Loucy (cell line): ENCODE measurements at regions not wholly inside any gene's neighbourhood (a gene's known extent, or its start where the extent isn't known, plus 50 kb on each side); places are given as distances from the start of the nearest gene placed in this dataset.

ENCODE experiments used
- H2AFZ ChIP-seq: fragments of 200-600 bp; sonication (generic); 2 replicates; pipeline ENCODE4 v1.6.0; 2016; ENCODE audit warnings: antibody characterized with exemption, mild to moderate bottlenecking, low read length, moderate library complexity
- H3F3A ChIP-seq: fragments of 200-600 bp; 2 replicates; pipeline ENCODE4 v1.6.0; 2016; ENCODE audit warnings: antibody characterized with exemption, low read depth, mild to moderate bottlenecking
- H3K27me3 ChIP-seq: fragments of 200-600 bp; sonication (generic); 2 replicates; pipeline ENCODE4 v1.6.1; 2014; ENCODE audit warnings: low read length, mild to moderate bottlenecking; ENCODE audit not compliant: insufficient read depth, poor library complexity, severe bottlenecking
- H3K36me3 ChIP-seq: fragments of 200-600 bp; sonication (generic); 2 replicates; pipeline ENCODE4 v1.6.1; 2016; ENCODE audit warnings: low read length; ENCODE audit not compliant: insufficient read depth
- H3K4me1 ChIP-seq: fragments of 200-600 bp; sonication (generic); 2 replicates; pipeline ENCODE4 v1.5.1; 2014; ENCODE audit warnings: low read length, mild to moderate bottlenecking; ENCODE audit not compliant: insufficient read depth, poor library complexity, severe bottlenecking
- H3K4me2 ChIP-seq: fragments of 200-600 bp; sonication (generic); 2 replicates; pipeline ENCODE4 v1.6.0; 2014; ENCODE audit warnings: antibody characterized with exemption, low read length, low read depth, mild to moderate bottlenecking; ENCODE audit not compliant: poor library complexity, severe bottlenecking
- H3K4me3 ChIP-seq: fragments of 200-600 bp; sonication (generic); 2 replicates; pipeline ENCODE4 v1.5.1; 2014; ENCODE audit warnings: low read length, mild to moderate bottlenecking, mixed read lengths; ENCODE audit not compliant: poor library complexity, severe bottlenecking
- H3K79me2 ChIP-seq: fragments of 200-600 bp; sonication (generic); 2 replicates; pipeline ENCODE4 v1.6.1; 2014; ENCODE audit warnings: low read length; ENCODE audit not compliant: insufficient read depth
- H3K9ac ChIP-seq: fragments of 200-600 bp; sonication (generic); 2 replicates; pipeline ENCODE4 v1.6.0; 2014; ENCODE audit warnings: mild to moderate bottlenecking, low read depth, low read length, moderate library complexity; ENCODE audit not compliant: poor library complexity, severe bottlenecking
- H3K9me2 ChIP-seq: fragments of 200-600 bp; sonication (generic); replicated peaks from 2 replicates; pipeline ENCODE4 v1.6.1; 2016; ENCODE audit warnings: low read depth, low read length, mixed read lengths
- H3K9me3 ChIP-seq: fragments of 200-600 bp; sonication (generic); 2 replicates; pipeline ENCODE4 v1.6.1; 2014; ENCODE audit warnings: mild to moderate bottlenecking, antibody characterized with exemption, low read length, low read depth; ENCODE audit not compliant: insufficient read depth
- H4K20me1 ChIP-seq: fragments of 200-600 bp; sonication (generic); 2 replicates; pipeline ENCODE4 v1.6.0; 2014; ENCODE audit warnings: antibody characterized with exemption, low read length, mild to moderate bottlenecking; ENCODE audit not compliant: insufficient read depth, poor library complexity, severe bottlenecking
- EZH2phosphoT487 ChIP-seq: fragments of 200-600 bp; IDR thresholded peaks from 2 replicates; pipeline ENCODE4 v1.6.1; 2018; ENCODE audit warnings: antibody characterized with exemption, mild to moderate bottlenecking, moderate library complexity, borderline replicate concordance
- TF ChIP-seq, protein P1 (sequence below): fragments of 200-600 bp; sonication (generic); conservative IDR thresholded peaks from 2 replicates; pipeline ENCODE4 v1.5.1; 2014; ENCODE audit warnings: mild to moderate bottlenecking, antibody characterized with exemption, low read length

DNA sequence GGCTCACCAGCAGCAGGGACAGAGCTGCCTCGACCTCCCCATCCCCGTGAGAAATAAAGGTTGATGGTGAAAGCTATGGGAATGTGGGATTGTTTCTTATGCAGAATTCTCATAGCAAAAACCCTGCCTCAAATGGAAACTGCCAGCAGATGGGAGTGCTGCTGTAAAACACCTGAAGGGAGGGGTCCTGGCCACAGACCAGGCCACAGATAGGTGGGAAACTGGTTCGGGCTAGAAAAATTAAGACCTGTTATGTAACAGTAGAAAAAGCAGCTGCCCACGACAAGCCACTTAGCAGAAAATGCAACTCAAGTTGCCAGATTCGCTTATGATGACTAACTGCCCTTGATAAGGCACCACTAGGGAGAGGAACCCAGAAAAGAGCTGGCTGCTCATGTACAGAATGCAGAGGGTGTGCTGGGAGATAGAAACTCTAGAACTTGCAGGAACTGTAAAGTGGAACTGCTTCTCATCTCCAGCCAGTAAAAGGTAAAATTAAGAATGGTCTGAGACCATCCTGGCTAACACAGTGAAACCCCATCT is 114.5 kb upstream of the SALL3 start:
- Histone ChIP-seq H4K20me1 (no peaks in the 10 kb centered on the region), H3F3A (no peaks in the 10 kb centered on the region), H3K9ac (no peak overlapping the region), H3K4me3 (no peak overlapping the region), H2AFZ (no peak overlapping the region), H3K27me3 (no peaks in the 10 kb centered on the region), H3K9me2 (no peaks in the 10 kb centered on the region), H3K9me3 (peaks cover 9% of the 10 kb centered on the region; the same call in 1 of the 2 replicates), H3K4me1 (no peaks in the 10 kb centered on the region), H3K4me2 (no peak overlapping the region), H3K79me2 (no peaks in the 10 kb centered on the region), H3K36me3 (no peaks in the 10 kb centered on the region)
- TF ChIP-seq, protein P1, sequence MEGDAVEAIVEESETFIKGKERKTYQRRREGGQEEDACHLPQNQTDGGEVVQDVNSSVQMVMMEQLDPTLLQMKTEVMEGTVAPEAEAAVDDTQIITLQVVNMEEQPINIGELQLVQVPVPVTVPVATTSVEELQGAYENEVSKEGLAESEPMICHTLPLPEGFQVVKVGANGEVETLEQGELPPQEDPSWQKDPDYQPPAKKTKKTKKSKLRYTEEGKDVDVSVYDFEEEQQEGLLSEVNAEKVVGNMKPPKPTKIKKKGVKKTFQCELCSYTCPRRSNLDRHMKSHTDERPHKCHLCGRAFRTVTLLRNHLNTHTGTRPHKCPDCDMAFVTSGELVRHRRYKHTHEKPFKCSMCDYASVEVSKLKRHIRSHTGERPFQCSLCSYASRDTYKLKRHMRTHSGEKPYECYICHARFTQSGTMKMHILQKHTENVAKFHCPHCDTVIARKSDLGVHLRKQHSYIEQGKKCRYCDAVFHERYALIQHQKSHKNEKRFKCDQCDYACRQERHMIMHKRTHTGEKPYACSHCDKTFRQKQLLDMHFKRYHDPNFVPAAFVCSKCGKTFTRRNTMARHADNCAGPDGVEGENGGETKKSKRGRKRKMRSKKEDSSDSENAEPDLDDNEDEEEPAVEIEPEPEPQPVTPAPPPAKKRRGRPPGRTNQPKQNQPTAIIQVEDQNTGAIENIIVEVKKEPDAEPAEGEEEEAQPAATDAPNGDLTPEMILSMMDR = no peak
- no peak for TF ChIP-seq EZH2phosphoT487

DNA sequence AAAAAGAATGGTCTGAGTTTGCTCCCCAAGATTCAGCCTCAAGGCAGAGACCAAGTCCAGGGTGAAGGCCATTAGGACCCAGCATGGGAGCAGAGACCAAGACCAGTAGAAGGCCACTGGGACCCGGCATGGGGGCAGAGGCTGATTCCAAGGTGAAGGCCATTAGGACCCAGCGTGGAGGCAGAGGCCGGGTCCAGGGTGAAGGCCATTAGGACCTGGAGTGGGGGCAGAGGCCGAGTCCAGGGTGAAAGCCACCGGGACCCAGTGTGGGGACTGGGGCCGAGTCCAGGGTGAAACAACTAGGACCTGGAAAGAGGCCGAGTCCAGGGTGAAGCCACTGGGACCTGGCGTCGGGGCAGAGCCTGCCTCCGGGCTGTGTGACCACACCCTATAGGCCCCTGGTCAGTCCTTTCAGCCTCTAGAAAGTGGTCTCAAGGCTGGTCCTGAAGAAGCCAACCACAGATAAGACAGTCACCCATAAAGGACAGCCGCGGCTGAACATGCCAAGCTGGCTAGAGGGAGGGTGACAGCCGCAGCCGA is 113.8 kb upstream of the SALL3 start:
- no peaks in the 10 kb centered on the region for H4K20me1 ChIP-seq
- H3F3A ChIP-seq = no peaks in the 10 kb centered on the region
- no peaks in the 10 kb centered on the region for H3K9me2 ChIP-seq
- H3K4me1 ChIP-seq = no peaks in the 10 kb centered on the region
- no peak overlapping the region for H2AFZ ChIP-seq
- H3K9ac ChIP-seq = no peak overlapping the region
- H3K36me3 ChIP-seq = no peaks in the 10 kb centered on the region
- no peak overlapping the region for H3K4me2 ChIP-seq
- TF ChIP-seq, protein P1 = no peak
- no peak for TF ChIP-seq EZH2phosphoT487
- no peaks in the 10 kb centered on the region for H3K27me3 ChIP-seq
- peaks cover 9% of the 10 kb centered on the region; the same call in 1 of the 2 replicates for H3K9me3 ChIP-seq
- H3K79me2 ChIP-seq = no peaks in the 10 kb centered on the region
- no peak overlapping the region for H3K4me3 ChIP-seq

DNA sequence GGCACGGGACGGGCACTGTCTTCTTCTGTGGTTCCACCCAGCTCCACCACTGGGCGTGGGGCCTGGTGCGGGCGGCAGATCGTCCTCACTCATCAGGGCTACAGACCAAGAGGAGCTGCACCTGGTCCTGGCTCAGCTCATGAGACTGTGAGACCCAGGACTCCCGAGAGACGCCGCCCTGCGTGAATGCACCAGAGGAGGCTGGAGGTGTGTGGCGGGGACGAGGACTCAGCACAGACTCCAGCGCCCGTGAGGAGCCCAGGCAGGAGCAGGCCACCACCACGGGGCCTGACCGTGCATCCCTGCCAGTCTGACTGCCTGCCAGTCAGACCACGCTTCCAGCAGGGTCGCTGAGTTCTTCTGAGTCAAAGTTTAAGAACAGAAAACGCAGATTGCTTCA is 112.5 kb upstream of the SALL3 start:
- Histone ChIP-seq H3K79me2 (no peaks in the 10 kb centered on the region), H3K4me1 (no peaks in the 10 kb centered on the region), H3K36me3 (no peaks in the 10 kb centered on the region), H3K4me2 (no peak overlapping the region), H3K4me3 (no peak overlapping the region), H3K9me2 (no peaks in the 10 kb centered on the region), H3K27me3 (no peaks in the 10 kb centered on the region), H4K20me1 (no peaks in the 10 kb centered on the region), H3F3A (no peaks in the 10 kb centered on the region), H3K9me3 (peaks cover 9% of the 10 kb centered on the region; the same call in 1 of the 2 replicates), H2AFZ (no peak overlapping the region), H3K9ac (no peak overlapping the region)
- TF ChIP-seq EZH2phosphoT487 = no peak
